ENCODE measurements at regions not wholly inside any gene's neighbourhood (a gene's known extent, or its start where the extent isn't known, plus 50 kb on each side); places are given as distances from the start of the nearest gene placed in this dataset.

- DNase-seq (ENCODE audit: low spot score) = no peak
These were observed 128.1 kb upstream of the JUN start for GRCh38 chr1:58911841-58912499.

- DNase-seq (ENCODE audit: low spot score) = no peak
These were observed 131.1 kb upstream of the JUN start for GRCh38 chr1:58914925-58915324.

GRCh38 chr1:58917436-58917835, 133.6 kb upstream of the JUN start:
- no peak for DNase-seq (ENCODE audit: low spot score)

- no peak for DNase-seq (ENCODE audit: low spot score)
These were observed 135.5 kb upstream of the JUN start for GRCh38 chr1:58919226-58919958.

- DNase-seq (ENCODE audit: low spot score) = no peak
These were observed 136.1 kb upstream of the JUN start for GRCh38 chr1:58919959-58920321.

GRCh38 chr1:58921342-58921741, 137.5 kb upstream of the JUN start:
- no peak for DNase-seq (ENCODE audit: low spot score)

GRCh38 chr1:58921751-58922150, 137.9 kb upstream of the JUN start:
- DNase-seq (ENCODE audit: low spot score) = no peak

- DNase-seq (ENCODE audit: low spot score) = no peak
These were observed 138.6 kb upstream of the JUN start for GRCh38 chr1:58922302-58923089.

GRCh38 chr1:58923090-58923470, 139.2 kb upstream of the JUN start:
- DNase-seq (ENCODE audit: low spot score) = no peak

GRCh38 chr1:58924016-58924565, 140.2 kb upstream of the JUN start:
- no peak for DNase-seq (ENCODE audit: low spot score)

GRCh38 chr1:58924821-58925220, 141.0 kb upstream of the JUN start:
- DNase-seq (ENCODE audit: low spot score) = no peak

GRCh38 chr1:58925247-58925646, 141.4 kb upstream of the JUN start:
- DNase-seq (ENCODE audit: low spot score) = no peak

GRCh38 chr1:58926152-58926551, 142.3 kb upstream of the JUN start:
- DNase-seq (ENCODE audit: low spot score) = no peak

- no peak for DNase-seq (ENCODE audit: low spot score)
These were observed 143.3 kb upstream of the JUN start for GRCh38 chr1:58927041-58927721.

GRCh38 chr1:58927722-58928085, 143.9 kb upstream of the JUN start:
- DNase-seq (ENCODE audit: low spot score) = no peak

- no peak for DNase-seq (ENCODE audit: low spot score)
These were observed 144.7 kb upstream of the JUN start for GRCh38 chr1:58928514-58928913.

GRCh38 chr1:58929671-58930325, 146.0 kb upstream of the JUN start:
- no peak for DNase-seq (ENCODE audit: low spot score)

GRCh38 chr1:58931024-58931423, 147.2 kb upstream of the JUN start:
- no peak for DNase-seq (ENCODE audit: low spot score)

- no peak for DNase-seq (ENCODE audit: low spot score)
These were observed 147.9 kb upstream of the JUN start for GRCh38 chr1:58931756-58932155.

GRCh38 chr1:58932859-58933598, 149.2 kb upstream of the JUN start:
- no peak for DNase-seq (ENCODE audit: low spot score)

GRCh38 chr1:58933599-58933926, 149.7 kb upstream of the JUN start:
- DNase-seq (ENCODE audit: low spot score) = no peak

Measured in D341Med (cell line).